ENCODE measurements at regions not wholly inside any gene's neighbourhood (a gene's known extent, or its start where the extent isn't known, plus 50 kb on each side); places are given as distances from the start of the nearest gene placed in this dataset.

DNA sequence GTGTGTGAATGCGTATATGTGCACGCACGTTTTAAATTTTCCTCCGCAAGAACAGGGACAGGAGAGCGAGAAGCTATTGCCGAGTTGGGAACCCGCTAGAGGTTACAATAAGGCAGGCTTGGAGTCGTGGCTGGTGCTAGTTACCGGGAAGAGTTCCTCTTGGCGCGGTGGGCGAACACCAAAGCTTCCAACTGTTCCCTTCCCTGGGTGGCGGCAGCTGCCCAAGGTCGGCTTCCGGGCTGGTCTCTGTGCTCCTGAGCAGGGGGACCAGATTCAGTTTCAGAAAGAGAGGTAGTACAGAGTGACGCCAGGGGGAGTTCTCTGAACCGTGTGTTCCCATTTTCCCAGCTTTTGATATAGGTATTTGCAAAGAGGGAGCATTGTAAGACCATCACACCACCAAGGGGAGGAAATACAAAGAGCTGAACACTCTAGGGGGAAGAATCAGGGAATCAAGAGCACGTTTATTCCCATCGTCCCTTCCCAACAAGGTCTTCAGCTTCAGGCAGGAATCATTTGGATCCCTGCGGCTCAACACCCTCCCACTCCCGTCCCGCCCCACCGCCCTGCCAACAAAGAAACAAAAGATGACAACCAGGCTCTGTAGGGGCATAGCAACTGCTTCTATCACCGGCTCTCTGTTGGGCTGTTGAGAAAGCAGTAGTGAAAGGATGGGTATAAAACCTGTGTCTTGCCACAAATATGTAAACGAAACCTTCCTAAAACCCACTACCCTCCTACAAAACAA is 113.6 kb upstream of the TEX13C start (continued):
- TF ChIP-seq, protein P1, sequence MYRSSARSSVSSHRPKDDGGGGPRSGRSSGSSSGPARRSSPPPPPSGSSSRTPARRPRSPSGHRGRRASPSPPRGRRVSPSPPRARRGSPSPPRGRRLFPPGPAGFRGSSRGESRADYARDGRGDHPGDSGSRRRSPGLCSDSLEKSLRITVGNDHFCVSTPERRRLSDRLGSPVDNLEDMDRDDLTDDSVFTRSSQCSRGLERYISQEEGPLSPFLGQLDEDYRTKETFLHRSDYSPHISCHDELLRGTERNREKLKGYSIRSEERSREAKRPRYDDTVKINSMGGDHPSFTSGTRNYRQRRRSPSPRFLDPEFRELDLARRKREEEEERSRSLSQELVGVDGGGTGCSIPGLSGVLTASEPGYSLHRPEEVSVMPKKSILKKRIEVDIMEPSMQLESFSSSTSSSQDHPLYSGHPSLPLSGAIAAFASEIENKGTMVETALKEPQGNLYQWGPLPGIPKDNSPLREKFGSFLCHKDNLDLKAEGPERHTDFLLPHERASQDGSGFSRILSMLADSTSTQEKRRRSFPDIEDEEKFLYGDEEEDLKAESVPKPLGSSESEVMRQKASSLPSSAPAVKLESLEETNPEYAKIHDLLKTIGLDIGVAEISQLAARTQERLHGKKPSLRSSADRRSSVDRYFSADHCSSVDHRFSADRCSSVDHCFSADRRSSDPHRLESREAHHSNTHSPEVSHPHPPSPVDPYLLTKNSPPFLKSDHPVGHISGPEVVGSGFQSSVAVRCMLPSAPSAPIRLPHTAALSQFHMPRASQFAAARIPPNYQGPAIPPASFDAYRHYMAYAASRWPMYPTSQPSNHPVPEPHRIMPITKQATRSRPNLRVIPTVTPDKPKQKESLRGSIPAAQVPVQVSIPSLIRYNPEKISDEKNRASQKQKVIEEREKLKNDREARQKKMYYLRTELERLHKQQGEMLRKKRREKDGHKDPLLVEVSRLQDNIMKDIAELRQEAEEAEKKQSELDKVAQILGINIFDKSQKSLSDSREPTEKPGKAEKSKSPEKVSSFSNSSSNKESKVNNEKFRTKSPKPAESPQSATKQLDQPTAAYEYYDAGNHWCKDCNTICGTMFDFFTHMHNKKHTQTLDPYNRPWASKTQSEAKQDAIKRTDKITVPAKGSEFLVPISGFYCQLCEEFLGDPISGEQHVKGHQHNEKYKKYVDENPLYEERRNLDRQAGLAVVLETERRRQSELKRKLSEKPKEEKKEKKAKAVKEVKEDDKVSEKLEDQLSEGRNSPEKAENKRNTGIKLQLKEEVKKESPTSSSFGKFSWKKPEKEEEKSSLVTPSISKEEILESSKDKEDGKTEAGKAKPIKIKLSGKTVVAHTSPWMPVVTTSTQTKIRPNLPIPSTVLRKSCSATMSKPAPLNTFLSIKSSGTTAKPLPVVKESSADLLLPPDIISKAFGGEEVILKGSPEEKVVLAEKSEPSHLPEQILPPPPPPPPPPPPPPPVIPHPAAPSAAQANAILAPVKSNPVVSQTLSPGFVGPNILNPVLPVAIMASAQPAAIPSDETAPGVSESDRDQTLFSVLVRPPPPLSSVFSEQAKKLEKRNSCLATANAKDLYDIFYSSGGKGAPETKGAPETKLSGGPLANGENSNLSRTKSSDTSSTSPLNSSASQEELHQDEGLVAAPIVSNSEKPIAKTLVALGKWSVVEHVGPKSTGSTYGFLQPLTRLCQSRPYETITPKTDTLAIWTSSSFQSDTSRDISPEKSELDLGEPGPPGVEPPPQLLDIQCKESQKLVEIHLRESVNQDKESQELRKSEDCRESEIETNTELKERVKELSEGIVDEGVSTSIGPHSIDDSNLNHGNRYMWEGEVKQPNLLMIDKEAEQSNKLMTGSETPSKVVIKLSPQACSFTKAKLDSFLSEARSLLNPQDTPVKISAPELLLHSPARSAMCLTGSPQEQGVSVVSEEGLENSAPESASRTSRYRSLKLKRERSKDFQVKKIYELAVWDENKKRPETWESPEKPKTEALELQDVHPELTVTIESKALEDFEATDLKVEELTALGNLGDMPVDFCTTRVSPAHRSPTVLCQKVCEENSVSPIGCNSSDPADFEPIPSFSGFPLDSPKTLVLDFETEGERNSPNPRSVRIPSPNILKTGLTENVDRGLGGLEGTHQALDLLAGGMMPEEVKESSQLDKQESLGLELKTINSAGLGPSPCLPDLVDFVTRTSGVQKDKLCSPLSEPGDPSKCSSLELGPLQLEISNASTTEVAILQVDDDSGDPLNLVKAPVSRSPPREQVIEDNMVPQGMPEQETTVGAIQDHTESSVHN (CRISPR knock-in tag; IDR thresholded peaks at IDR 0.05): no peak
- no peak for TF ChIP-seq PTBP1 (IDR thresholded peaks at IDR 0.05; ENCODE audit: low read depth, low read length, poor library complexity, severe bottlenecking)
- no peak for TF ChIP-seq EP300 (IDR thresholded peaks at IDR 0.05; ENCODE audit: low read depth in 2 of 2, low read length in 2 of 2)
- TF ChIP-seq EP300 (CRISPR knock-in tag; IDR thresholded peaks at IDR 0.05; ENCODE audit: borderline replicate concordance): no peak
